ENCODE measurements at regions not wholly inside any gene's neighbourhood (a gene's known extent, or its start where the extent isn't known, plus 50 kb on each side); places are given as distances from the start of the nearest gene placed in this dataset.
A peak's percentile ranks its signal among the peaks of the same experiment; 100 is the strongest.

GRCh38 chr5:174234388-174234787 is 188.9 kb downstream of the NSG2 start:
- DNase-seq (ENCODE audit: low read depth): peak; percentile 68

GRCh38 chr5:174235221-174236011 is 189.9 kb downstream of the NSG2 start:
- peak; percentile 66 for DNase-seq (ENCODE audit: low read depth)

DNA sequence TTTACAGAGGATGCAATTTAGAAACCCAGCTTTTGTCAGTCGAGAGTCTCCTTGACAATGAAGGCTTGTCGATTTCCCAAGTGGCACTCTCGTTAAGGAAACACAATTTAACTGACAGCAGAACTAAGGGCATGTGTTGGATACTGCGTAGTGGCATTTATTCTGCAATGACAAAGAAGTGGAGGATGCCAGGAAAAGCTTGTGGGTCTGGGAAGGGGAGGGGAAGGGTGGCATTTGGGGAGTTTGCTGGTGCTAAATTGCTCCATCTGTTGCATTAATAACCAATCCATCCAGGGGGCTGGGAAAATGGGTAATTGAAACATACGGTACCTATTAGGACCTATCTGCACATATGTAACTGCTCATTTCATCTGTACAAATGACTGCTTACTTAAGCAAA is 190.6 kb downstream of the NSG2 start:
- DNase-seq (ENCODE audit: low read depth): no peak

GRCh38 chr5:174239718-174240117 is 194.2 kb downstream of the NSG2 start:
- DNase-seq (ENCODE audit: low read depth): peak; percentile 59

DNA sequence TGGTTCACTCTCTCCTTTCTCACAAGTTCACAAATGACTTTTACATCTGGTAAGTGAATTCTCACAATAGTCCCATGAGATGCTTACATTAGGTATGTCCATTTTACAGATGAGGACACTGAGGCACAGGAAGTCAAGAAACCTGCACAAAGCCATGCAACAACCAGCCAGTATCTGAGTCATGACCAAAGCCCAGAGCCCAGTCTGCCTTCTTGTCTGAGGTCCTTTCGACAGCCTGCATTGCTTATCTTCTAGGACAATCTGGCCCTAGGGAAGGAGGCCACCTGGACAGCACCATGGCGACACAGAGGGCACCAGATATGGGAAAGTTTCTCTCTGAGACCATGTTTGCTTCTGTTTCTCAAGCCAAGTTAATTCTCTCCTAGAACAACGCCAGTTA is 197.1 kb downstream of the NSG2 start:
- peak; percentile 47 for DNase-seq (ENCODE audit: low read depth)

DNA sequence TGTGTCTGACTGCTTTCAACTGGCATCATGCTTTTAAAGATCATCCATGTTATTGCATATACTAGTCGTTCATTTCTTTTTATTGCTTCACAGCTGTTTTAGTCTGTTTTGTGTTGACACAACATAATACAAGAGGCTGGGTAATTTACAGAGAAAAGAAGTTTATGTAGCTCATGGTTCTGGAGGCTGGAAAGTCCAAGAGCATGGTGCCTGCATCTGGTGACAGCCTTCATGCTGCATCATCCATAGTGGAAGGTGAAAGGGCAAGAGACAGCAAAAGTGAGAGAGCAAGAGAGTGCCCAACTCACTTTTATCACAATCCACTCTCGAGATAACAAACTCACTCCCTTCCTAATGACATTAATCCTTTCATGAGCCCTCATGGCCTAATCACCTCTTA is 198.4 kb downstream of the NSG2 start:
- no peak for DNase-seq (ENCODE audit: low read depth)

DNA sequence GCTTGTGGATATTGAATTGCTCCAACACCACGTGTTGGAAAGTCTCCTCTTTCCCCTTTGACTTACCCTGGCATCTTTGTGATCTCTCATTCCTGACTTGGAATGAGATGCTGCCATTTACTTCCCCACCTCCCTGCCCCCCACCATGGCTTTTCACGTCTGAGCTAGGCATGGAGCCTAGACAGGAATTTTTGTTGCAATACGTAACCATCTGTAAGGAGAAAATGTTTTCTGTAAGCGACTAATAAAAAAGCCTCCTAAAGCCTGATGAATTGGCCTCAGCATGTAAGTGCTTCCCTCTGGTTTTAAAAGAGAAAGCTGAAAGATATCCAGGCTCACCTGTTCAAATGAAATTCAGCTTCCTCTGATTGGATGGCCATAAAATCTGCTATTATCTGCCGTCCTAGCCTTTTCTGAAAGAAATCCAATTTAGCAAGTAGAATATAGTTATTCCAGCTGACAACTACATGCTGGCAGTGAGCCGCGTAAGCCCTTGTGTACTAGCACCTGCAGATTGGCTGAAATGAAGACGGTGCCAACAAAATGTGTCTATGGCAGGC is 200.1 kb downstream of the NSG2 start:
- no peak for DNase-seq (ENCODE audit: low read depth)

DNA sequence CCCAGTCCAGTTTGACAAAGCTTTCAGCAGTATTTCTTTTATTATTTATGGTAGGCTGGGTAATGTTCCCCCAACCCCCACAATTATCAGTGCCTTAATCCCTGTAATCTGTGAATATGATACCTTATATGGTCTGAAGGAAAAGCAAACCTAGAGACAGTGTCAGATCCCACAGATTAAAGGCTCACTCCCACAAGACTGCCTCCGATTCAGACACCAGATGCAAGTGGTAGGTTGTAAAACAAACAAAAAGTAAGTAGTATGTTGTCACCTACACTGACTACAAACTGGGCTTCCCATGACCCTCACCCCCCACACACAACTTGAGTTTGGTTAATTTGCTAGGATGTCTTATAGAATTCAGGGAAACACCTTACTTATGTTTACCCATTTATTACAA is 201.2 kb downstream of the NSG2 start:
- no peak for DNase-seq (ENCODE audit: low read depth)

GRCh38 chr5:174247301-174247700 is 201.8 kb downstream of the NSG2 start:
- no peak for DNase-seq (ENCODE audit: low read depth)

DNA sequence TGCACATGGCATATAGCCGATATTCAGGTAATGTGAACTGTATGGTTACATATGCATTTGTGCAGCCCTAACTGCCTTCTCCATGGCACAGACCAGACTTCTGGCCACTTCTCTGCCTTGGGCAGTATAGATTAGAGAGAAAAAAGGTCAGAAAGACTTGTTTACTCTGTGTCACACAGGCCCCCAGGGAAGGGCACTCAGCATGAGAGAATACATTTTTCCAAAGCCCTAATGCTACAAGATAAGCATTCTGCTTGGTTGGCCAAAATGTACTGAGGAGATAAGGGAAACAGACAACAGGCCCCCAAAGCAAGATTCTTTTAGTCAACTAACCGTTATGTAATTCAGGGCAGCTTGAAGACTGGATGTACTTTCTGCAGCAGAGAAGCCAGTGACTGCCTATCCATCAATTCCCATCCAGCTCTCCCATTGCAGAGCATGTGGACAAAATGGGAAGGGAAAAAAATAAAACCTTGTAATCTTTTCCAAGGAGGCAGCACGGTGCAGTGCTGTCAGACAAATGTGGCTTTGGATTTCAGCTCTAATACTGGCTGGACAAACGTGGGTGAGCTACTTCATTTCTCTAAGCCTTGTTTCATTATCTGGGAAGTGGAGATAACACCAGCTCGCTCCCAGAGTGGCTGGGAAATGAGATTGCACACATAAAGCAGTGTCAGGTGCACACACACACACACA is 205.9 kb downstream of the NSG2 start:
- no peak for DNase-seq (ENCODE audit: low read depth)

GRCh38 chr5:174252121-174252520 is 206.6 kb downstream of the NSG2 start:
- no peak for DNase-seq (ENCODE audit: low read depth)

GRCh38 chr5:174259696-174260420 is 214.4 kb downstream of the NSG2 start:
- DNase-seq (ENCODE audit: low read depth): peak; percentile 92

- DNase-seq (ENCODE audit: low read depth): no peak
These were observed 225.8 kb downstream of the NSG2 start for GRCh38 chr5:174271316-174271715.

GRCh38 chr5:174272671-174273070 is 227.2 kb downstream of the NSG2 start:
- no peak for DNase-seq (ENCODE audit: low read depth)

DNA sequence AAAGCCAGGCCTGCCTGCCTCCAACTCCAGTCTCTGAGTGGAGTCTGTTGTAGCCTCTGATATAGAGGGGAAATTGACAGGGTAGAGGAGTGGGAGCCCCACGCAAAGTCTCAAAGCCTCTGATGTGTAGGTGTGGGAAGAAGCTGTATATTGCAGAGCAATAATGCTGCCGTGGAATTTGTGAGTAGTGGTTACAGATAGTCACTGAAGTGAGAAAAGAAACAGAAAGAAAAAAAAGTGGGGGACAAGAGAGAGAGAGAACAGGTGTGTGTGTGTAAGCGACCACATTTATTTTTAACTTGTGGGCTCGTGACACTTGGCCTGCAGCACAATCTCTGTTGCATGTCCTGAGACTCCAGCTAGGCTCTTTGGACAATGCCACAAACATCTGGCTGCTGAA is 227.8 kb downstream of the NSG2 start:
- DNase-seq (ENCODE audit: low read depth): no peak

- DNase-seq (ENCODE audit: low read depth): no peak
These were observed 230.5 kb downstream of the NSG2 start for GRCh38 chr5:174275959-174276358.

DNA sequence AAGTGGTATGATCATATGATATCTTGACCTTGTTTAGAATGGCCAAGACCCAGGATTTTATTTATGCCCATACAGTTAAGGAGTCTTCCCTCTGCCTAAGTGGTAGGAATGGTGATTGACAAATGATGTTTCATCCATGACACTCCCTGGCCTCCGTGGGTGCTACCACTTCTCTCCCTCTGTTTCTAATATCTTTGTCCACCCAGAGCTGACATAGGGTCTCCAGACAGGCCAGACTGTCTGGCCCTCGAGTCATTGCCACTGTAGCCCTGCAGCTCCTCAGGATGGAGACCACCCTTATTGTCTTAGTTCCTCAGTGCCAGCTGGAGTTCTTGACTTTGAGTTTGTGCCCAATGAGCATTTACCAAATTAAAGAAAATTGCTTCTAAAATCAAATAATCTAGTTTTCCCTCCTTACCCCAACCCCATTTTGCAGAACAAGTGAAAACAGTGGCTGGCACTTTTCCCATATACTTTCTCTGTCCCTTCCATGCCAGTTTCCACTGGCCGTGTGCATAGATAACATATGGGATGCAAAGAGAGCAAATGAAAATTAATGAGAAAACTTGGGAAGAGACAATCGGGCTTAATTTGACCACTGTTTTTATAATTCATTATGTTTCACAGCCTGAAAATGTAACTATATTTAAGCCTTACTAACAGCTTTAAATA is 235.7 kb downstream of the NSG2 start:
- DNase-seq (ENCODE audit: low read depth): no peak

DNA sequence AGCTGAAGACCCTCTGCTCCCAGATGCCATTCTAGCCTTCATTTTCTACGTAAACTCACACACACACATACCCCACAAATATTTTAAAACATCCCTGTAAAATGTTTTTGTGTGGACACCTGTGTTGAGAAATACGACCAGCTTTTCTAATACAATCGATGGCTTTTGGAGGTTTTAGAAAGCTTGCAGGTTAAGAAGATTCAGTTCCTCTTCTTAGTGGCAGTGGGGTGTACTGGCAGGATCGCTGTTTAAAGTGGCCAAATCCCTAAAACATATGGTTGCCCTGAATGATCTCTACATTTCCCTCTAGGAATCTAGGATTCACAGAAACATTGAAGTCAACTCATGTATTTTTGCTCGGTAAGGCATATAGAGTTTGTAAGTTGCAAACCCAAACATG is 236.3 kb downstream of the NSG2 start:
- DNase-seq (ENCODE audit: low read depth): no peak

GRCh38 chr5:174282391-174282790 is 236.9 kb downstream of the NSG2 start:
- DNase-seq (ENCODE audit: low read depth): no peak

DNA sequence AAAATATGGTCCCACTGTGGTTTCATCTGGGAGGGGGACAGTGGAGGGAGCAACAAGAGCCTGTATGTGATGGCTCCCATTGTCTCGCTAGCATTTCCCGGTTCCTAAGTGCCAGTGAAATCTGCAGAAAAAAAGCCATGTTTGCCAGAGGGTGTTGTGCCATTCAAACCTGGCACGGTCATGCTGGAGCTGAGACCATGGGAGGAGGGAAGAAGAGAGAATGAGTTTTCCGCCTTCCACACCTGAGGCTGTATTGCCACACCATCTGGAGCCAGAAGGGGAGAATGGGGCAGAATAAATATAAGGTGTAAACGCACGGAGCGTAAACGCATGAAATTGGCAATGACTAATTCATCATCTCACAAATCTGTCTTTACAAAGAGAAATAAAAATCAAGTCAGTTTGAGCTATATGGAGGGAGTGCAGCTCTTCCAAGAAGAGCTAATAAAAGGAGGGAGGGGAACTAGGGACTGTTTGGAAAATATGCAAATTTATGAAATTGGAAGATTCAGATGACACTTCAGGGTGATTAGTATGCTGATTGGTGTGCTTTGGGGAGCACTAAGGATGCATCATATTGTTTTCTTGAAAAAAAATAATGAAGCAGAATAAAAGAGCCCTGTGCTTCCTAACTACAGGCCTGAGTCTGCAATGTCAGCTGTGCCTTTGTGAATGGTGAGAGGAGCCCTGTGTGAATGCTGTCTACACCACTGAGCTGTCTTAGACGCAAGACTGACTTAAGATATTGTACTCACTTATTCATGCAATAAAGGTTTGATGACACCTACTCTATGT is 237.9 kb downstream of the NSG2 start:
- DNase-seq (ENCODE audit: low read depth): no peak

DNA sequence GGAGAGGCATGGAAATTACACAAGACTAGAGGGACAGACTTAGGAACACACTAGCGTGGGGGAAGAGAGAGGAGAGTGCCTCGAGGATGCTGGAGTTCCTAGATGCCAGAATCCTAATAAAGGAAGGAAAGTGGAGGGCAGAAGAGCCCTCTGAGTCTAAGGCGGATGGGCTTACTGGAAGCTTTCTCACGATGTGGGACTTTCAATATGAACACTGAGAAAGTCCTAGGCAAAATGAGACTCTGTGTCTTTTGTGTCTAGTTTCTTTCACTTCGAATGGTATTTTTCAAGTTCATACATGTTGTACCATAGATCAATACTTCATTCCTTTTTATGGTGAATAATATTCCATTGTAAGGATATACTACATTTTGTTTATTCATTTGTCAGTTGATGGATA is 239.4 kb downstream of the NSG2 start:
- DNase-seq (ENCODE audit: low read depth): no peak
